K562 (cell line): ENCODE measurements at regions not wholly inside any gene's neighbourhood (a gene's known extent, or its start where the extent isn't known, plus 50 kb on each side); places are given as distances from the start of the nearest gene placed in this dataset.
A peak's percentile ranks its signal among the peaks of the same experiment; 100 is the strongest.

ENCODE experiments used
- ATAC-seq: fragments of 200-7000 bp; cut with Tn5 transposase; 3 replicates; pipeline ENCODE4 v1.9.1; 2020; ENCODE audit warnings: moderate library complexity
- BruUV-seq: library from RNA; stranded (reverse); fragments of 400-500 nt; replicated peaks from 2 replicates; lab custom pipeline; 2021; lab: Mats Ljungman, UMichigan
- CTCF ChIA-PET: fragments of 300-600 bp; formaldehyde crosslinking; extraction: SDS; loops from one replicate; lab custom pipeline; 2021; ENCODE audit warnings: low intra/inter-chr PET ratio; lab: Yijun Ruan, JAX
- POLR2A ChIA-PET: fragments of 300-600, 350-650 bp; sonication (Branson Sonifier 250); formaldehyde crosslinking; extraction: SDS; loops from one replicate; lab custom pipeline; 2021; ENCODE audit warnings: antibody characterized with exemption, inconsistent platforms; lab: Yijun Ruan, JAX
- DNase-seq, 4 experiments: peaks; one replicate each; pipeline versions ENCODE4 v3.0.0 to v3.0.0-alpha.2; 2011 to 2018; ENCODE audit warnings: low spot score in 3 of 4, mixed read lengths in 3 of 4; ENCODE audit errors: extremely low read depth in 1 of 4
- FAIRE-seq: peaks from 2 replicates; lab custom pipeline; 2011; peaks lifted over from hg19 to GRCh38; lab: Jason Lieb, UNC
- H2AFZ ChIP-seq: 2 replicates; pipeline ENCODE4 v1.6.0; 2011; ENCODE audit warnings: low read depth, low read length, control low read depth, inconsistent platforms
- H3K27ac ChIP-seq: fragments of 200-600 bp; 3 replicates; pipeline ENCODE4 v1.8.0; 2011; ENCODE audit warnings: low read depth, mild to moderate bottlenecking, control low read depth, inconsistent platforms, low read length, moderate library complexity, mixed read lengths; ENCODE audit errors: extremely low read depth
- H3K27me3 ChIP-seq, 2 experiments: fragments of 300-600 bp in 1 of 2; 2 replicates in 1 of 2; 3 replicates in 1 of 2; pipeline versions ENCODE4 v1.6.0 to v1.8.0; 2011; ENCODE audit warnings: inconsistent platforms in 2 of 2, low read length in 2 of 2, mild to moderate bottlenecking in 1 of 2, mixed read lengths in 1 of 2, moderate library complexity in 1 of 2; ENCODE audit not compliant: control insufficient read depth in 2 of 2, insufficient read depth in 2 of 2
- H3K36me3 ChIP-seq: fragments of 300-600 bp; 3 replicates; pipeline ENCODE4 v1.8.0; 2011; ENCODE audit warnings: mild to moderate bottlenecking, low read length, inconsistent platforms; ENCODE audit not compliant: control insufficient read depth, insufficient read depth
- H3K4me1 ChIP-seq, 2 experiments: fragments of 200-600 bp in 1 of 2; replicated peaks in 1 of 2; 2 replicates in 1 of 2; 3 replicates in 1 of 2; pipeline versions ENCODE4 v1.5.1 to v1.8.0; 2011; ENCODE audit warnings: inconsistent platforms in 2 of 2, low read length in 2 of 2, mild to moderate bottlenecking in 1 of 2, mixed read lengths in 1 of 2, moderate library complexity in 1 of 2; ENCODE audit not compliant: control insufficient read depth in 2 of 2, insufficient read depth in 2 of 2
- H3K4me2 ChIP-seq: 2 replicates; pipeline ENCODE4 v1.6.1; 2011; ENCODE audit warnings: low read length, control low read depth, inconsistent platforms, mixed read lengths; ENCODE audit not compliant: insufficient read depth
- H3K4me3 ChIP-seq: fragments of 200-600 bp; sonication (generic), shearing (Covaris generic); 2 replicates; pipeline ENCODE4 v1.5.1; 2016; ENCODE audit warnings: control low read depth, inconsistent platforms
- H3K79me2 ChIP-seq: fragments of 200-600 bp; 3 replicates; pipeline ENCODE4 v1.8.0; 2011; ENCODE audit warnings: low read length, inconsistent platforms; ENCODE audit not compliant: control insufficient read depth, insufficient read depth
- H3K9ac ChIP-seq, 2 experiments: 2 replicates each; pipeline versions ENCODE4 v1.6.0 to v1.6.1; 2011; ENCODE audit warnings: low read depth in 2 of 2, low read length in 2 of 2, control low read depth in 1 of 2, inconsistent platforms in 1 of 2, mild to moderate bottlenecking in 1 of 2, mixed read lengths in 1 of 2; ENCODE audit not compliant: insufficient read depth in 1 of 2
- H3K9me1 ChIP-seq: one replicate; pipeline ENCODE4 v1.6.0; 2011; ENCODE audit warnings: inconsistent platforms, mild to moderate bottlenecking, low read length, moderate library complexity; ENCODE audit not compliant: control insufficient read depth, insufficient read depth
- H3K9me3 ChIP-seq: replicated peaks from 2 replicates; pipeline ENCODE4 v1.5.1; 2011; ENCODE audit warnings: low read depth, low read length, inconsistent platforms; ENCODE audit not compliant: control insufficient read depth, insufficient read depth
- H4K20me1 ChIP-seq: replicated peaks from 2 replicates; pipeline ENCODE4 v1.6.1; 2011; ENCODE audit warnings: low read length, inconsistent platforms, mixed read lengths; ENCODE audit not compliant: control insufficient read depth, insufficient read depth
- CTCF ChIP-seq, 3 experiments: IDR thresholded peaks in 2 of 3; conservative IDR thresholded peaks in 1 of 3; 2 replicates each; pipeline ENCODE4 v1.5.1; 2011 to 2012; ENCODE audit warnings: low read length in 3 of 3, mild to moderate bottlenecking in 3 of 3, control low read depth in 2 of 3, improper control_type of control experiment in 1 of 3, inconsistent platforms in 1 of 3, low read depth in 1 of 3, mixed read lengths in 1 of 3, moderate library complexity in 1 of 3; ENCODE audit not compliant: insufficient read depth in 2 of 3
- RAD21 ChIP-seq, 2 experiments: fragments of 250-450 bp in 1 of 2; fragments of 450-650 bp in 1 of 2; sonication (Bioruptor Pico) in 1 of 2; formaldehyde crosslinking in 1 of 2; IDR thresholded peaks in 1 of 2; conservative IDR thresholded peaks in 1 of 2; 2 replicates each; pipeline versions ENCODE4 v1.4.0 to v1.8.0; 2020 to 2022; ENCODE audit warnings: mild to moderate bottlenecking in 2 of 2, moderate library complexity in 1 of 2
- SMARCA4 ChIP-seq: fragments of 450-650 bp; IDR thresholded peaks from 2 replicates; pipeline ENCODE4 v1.6.1; 2016
- WGBS: fragments of 100-300 bp; shearing (Covaris generic); methylation state at CpG from one replicate; pipeline ENCODE4 v1.1.6; 2016; ENCODE audit warnings: low coverage, mixed read lengths; ENCODE audit not compliant: insufficient coverage; ENCODE audit errors: missing lambda C conversion rate; 5-methylcytosine and 5-hydroxymethylcytosine counted together
- in situ Hi-C: fragments of 300-500 bp; cut with MboI; formaldehyde crosslinking; loops from 4 replicates; pipeline ENCODE4 v1.15.0; 2018; ENCODE audit warnings: inconsistent platforms, mixed read lengths
- intact Hi-C: fragments of 100-400 bp; cut with micrococcal nuclease; formaldehyde crosslinking; loops from 2 replicates; pipeline ENCODE4 v1.14.2; 2022

- DNase-seq (no peak), ATAC-seq (no peak), FAIRE-seq (peak; percentile 44)
- Histone ChIP-seq H3K4me1 (no peaks in the 10 kb centered on the region), H4K20me1 (0 out of 2 replicates have a peak, but pooled peaks cover 4% of the 10 kb centered on the region), H2AFZ (no peak overlapping the region), H3K9me3 (no peaks in the 10 kb centered on the region), H3K9me1 (no peaks in the 10 kb centered on the region), H3K4me2 (no peak overlapping the region), H3K27ac (no peak overlapping the region), H3K9ac (no peak overlapping the region), H3K4me3 (no peak overlapping the region), H3K36me3 (no peaks in the 10 kb centered on the region), H3K27me3 (peaks cover 8 to 33% of the 10 kb centered on the region in 2 experiments; a peak in 4 of 5 replicates), H3K79me2 (no peaks in the 10 kb centered on the region)
- TF ChIP-seq SMARCA4 (no peak), CTCF (IDR thresholded peaks at IDR 0.05 in 2 of 3, conservative IDR thresholded peaks at IDR 0.05 in 1 of 3; ENCODE audit: insufficient read depth in 2 of 3, low read depth in 1 of 3, low read length in 3 of 3) (0 out of 6 replicates have a peak, but pooled peaks of 1 of the 3 experiments have one; percentile 18), RAD21 (CRISPR knock-in tag; conservative IDR thresholded peaks at IDR 0.05 in 1 of 2, IDR thresholded peaks at IDR 0.05 in 1 of 2) (peak in 1 of 2 experiments; percentile 15; a peak in 1 of 4 replicates)
- ChIA-PET POLR2A (interaction anchor here (0.8 kb wide), 1 partner anchor 820 kb away, joined by 3 read pairs; no protein-coding TSS in a partner anchor), CTCF (no interaction called here)
- 0% methylated on average over 1 of the region's 1 CpG for WGBS
- in situ Hi-C loops = no loop called here
- intact Hi-C loops = no loop called here
- BruUV-seq = no TSS peak
Measured at GRCh38 chr2:173752152-173752551, 213.0 kb downstream of the SP3 start.
